ENCODE measurements at regions not wholly inside any gene's neighbourhood (a gene's known extent, or its start where the extent isn't known, plus 50 kb on each side); places are given as distances from the start of the nearest gene placed in this dataset.

DNA sequence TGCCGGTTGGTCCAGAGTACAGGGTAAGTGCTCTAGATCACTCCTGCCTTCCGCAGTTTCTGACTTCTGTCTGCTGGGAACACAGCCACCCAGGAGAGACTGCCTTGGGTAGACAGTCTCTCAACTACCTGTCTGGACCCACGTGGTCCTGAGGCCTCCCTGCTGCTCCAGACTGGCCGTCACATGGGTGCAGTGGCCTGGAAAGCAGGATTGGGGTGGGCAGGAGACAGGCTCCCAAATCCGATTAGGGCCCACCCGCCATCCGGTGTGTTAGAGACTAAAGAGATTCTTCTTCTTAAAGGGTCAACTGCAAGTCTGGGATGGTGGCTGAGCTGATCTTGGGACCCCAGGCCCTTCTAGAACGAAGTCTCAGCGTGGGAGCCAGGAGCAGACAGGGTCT, 105.5 kb downstream of the EBNA1BP2 start:
- FAIRE-seq (no peak), DNase-seq (ENCODE audit: low spot score in 2 of 2) (no peak)

DNA sequence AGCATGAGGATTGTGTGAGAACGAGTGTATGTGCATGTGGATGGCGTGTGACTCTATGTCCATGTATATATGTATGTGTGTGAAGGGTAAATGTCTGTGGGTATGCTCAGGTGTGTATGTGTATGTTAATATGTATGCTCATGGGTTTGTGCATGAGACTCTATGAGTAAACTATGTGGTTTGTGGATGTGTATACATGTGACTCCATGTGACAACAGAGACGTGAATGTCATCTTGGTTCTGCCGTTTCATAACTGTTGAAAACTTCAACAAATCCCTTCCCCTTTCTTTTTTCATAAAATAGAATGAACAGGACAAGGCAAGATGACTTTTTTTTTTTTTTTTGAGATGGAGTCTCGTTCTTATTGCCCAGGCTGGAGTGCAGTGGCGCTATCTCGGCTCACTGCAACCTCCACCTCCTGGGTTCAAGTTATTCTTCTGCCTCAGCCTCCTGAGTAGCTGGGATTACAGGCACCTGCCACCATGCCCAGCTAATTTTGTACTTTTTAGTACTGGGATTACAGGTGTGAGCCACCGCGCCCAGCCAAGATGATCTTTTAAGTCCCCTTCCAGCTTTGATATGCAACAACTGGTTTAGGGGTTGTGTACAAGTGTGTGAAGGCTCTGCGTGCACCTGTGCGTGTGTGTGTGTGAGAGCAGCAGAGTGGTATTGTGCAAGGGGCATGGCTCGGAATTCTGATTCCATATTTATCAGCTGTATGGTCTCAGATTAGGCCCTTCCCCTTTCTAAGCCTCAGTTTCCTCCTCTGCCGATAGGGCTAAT, 106.3 kb downstream of the EBNA1BP2 start:
- FAIRE-seq (no peak), DNase-seq (ENCODE audit: low spot score in 2 of 2) (no peak)

DNA sequence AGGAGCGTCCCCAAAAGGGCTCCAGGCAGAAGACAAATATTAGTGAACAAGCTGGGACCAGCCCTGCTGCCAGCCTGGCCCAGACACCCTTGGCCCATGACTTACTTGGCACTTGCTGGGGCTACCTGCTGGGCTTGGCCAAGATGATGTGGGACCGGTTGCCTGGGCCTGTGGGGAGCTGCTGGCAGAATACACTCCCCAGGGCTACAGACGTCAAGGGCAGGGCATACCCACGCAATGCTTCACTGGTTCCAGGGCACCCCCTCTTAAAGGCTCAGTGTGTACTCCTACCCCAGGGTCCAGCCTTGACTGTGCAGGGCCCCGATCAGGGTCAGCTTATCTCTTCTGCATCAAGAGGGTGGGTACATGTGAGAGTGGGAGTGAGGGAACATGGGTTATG, 106.5 kb upstream of the SLC2A1 start:
- FAIRE-seq (no peak), DNase-seq (ENCODE audit: low spot score in 2 of 2) (no peak)

DNA sequence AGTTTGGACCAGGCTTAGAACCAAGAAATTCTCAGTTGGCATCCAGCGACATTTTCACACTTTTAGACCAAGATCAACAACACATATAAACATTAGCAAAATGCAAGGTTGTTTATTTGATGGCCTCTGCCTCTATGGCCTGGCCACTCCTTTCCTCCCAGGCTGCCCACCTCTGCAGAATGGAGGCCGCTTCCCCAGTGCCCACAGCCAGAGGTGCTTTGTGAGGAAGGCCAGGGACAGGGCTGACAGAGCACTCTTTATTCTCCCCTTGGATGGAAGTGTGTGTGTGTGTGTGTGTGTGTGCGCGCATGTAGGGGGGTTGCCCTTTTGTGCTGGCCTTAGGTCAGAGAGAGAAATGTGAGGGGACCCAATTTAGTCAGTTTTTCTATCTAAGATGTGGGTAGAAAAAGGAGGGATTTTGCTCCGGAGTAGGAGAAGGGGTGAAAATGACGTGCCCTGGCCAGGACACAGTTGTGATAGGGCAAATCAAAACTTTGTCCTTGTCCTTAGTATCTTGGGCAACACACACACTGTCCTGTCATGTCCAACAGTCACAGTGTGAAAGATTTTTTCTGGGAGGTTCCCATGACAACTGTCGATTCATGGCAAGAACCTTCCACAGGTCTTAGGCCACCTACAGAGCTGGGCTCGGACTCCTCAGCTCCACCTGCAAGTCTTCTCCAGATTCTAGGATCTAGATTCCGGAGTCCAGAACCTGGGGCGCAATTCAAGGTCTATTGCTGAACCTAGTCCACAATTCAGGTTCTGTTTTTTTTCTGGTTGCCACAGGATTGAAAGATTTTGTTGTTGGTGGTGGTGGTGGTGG, 104.9 kb upstream of the SLC2A1 start:
- DNase-seq (ENCODE audit: low spot score in 2 of 2) (no peak), FAIRE-seq (no peak)

GRCh38 chr1:43062527-43063095, 103.9 kb upstream of the SLC2A1 start:
- FAIRE-seq (no peak), DNase-seq (ENCODE audit: low spot score in 2 of 2) (no peak)

DNA sequence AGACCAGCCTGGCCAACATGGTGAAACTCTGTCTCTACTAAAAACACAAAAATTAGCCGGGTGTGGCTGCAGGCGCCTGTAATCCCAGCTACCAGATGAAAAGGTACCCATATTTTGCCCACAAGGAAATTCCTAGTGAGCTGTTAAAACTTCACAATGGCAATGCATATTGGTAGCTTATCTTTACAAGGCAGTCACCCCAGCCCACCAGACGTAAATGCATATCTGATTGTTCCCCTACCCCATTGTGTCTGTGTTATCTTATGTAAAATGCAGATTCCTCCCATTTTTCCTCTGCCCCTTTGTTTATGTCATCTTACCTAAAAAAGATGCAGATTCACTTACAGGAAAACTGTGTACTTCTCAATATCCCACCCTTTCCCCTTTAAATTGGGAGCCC, 103.1 kb upstream of the SLC2A1 start:
- no peak for DNase-seq (ENCODE audit: low spot score in 2 of 2)

DNA sequence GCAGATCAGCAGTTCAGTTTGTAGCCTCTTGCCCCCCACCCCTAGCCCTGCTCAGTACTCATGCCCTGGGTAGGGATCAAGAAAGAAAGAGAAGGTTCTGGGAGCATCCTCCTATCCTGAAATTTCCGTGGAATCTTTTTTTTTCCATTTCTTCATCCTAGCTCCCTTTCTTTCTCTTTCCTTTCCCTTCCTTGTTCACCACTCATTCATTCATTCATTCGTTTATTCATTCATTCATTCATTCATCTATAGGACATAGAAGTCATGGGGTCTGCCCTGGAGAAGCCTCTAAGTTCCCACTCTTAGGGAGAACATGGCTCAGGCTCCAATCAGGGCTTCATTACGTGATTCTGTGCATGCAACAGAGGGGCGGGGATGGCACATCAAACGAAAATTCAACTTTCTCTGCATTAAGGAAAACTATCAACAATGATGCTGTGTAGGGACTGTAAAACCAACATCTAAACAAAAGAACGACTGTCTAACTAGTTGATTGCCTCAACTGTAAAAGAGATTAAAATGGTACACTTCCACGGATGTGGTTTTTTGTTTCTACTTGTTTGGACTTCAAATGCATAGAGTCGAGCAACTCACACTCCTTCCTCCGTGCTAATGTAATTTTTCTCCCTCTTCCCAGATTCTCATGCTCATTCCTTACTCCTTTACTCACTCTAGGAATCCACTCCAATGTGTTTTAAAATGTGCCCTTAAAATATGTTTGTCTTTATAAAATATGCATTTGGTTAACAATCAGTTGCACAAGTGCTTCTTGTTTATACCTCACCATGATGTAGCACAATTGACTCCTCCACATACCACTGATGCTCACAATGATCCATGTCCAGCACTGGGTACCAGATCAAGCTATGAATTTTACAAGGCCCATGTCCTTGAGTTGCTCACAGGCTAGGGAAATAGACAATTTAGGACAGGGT, 101.2 kb upstream of the SLC2A1 start:
- no peak for FAIRE-seq
- no peak for DNase-seq (ENCODE audit: low spot score in 2 of 2)

More for the DNA sequence above, 103.1 kb upstream of the SLC2A1 start:
- FAIRE-seq, result no peak

DNA sequence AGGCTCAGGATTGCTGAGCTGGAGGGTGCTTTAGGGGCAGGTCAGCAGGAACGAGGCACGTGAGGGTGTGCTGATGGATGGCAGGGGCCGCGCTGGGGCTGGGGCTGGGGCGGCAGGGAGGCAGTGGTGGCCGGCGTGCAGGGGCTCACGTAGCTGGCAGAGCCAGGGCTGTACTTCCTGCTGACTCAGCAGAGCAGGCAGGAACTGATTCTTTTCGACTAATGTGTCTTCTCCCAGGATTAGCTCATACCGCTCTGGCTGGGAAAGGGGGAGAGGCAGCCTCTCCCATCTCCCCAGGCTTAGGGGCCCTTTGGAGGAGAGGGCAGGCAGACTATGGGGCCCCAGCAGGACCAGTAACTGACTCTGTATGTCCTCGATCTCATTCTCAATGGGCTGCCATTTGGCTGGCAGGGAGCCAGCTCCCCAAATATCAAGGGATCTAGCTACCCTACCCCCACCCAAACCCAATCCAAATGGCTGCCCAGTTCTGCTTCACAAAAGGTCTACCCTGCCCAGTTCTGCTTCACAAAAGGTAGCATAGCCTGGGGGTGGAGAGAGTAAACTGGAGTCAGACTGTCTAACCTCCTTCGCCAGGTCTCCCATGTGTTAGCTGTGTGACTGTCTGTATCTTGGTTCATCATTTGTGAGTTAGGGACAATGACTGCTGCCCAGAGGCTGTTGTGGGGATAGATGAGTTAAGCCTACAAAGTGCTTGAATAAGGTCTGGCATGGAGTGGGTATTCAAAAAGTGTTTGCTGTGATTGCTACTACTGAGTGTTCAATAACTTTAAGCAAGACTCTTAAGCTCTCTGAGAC, 100.1 kb upstream of the SLC2A1 start:
- peak in 1 of 2 donors; percentile 48 for DNase-seq (ENCODE audit: low spot score in 2 of 2)

GRCh38 chr1:43058056-43058455, 99.4 kb upstream of the SLC2A1 start:
- no peak for DNase-seq (ENCODE audit: low spot score in 2 of 2)

More for the DNA sequence above, 100.1 kb upstream of the SLC2A1 start:
- FAIRE-seq, result no peak

DNA sequence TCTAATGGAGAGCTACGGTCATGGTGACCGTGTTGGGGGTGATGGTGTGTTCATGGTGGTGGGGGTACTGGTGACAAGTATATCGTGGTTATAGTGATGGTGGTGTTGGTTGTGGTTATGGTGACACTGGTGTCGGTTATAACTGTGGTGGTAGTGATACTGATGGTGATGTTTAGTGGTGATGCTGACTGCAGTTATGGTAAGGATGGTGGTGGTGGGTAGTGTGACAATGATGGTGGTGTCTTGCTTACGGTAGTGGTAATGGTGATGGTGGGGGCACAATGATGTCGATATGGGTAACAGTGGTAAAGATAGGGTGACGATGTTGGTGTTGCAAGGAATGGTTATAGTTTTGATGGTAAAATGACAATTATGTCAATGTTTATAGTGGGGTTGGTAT, 98.9 kb upstream of the SLC2A1 start:
- no peak for DNase-seq (ENCODE audit: low spot score in 2 of 2)
- FAIRE-seq, result no peak

More at GRCh38 chr1:43058056-43058455, 99.4 kb upstream of the SLC2A1 start:
- FAIRE-seq, result no peak

DNA sequence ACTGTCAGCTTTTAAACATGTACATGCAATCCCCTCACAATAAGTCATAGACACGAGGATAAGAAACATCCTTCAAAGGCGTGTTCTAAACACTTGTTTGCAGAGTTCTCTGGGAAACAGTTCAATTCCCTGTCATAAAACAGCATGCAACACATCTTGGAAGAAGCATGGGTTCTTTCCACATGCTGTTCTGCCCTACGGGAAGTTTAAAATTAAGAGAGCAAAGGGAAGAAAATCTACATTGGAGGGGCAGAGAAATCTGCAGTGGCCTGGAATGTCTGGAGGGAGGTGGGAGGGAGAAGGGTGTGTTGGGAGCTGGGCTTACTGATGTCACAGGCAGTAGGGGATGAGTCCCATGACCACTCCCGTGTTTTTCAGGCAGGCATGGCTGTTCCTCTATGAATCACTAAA, 98.3 kb upstream of the SLC2A1 start:
- FAIRE-seq, result no peak
- DNase-seq (ENCODE audit: low spot score in 2 of 2), result no peak

DNA sequence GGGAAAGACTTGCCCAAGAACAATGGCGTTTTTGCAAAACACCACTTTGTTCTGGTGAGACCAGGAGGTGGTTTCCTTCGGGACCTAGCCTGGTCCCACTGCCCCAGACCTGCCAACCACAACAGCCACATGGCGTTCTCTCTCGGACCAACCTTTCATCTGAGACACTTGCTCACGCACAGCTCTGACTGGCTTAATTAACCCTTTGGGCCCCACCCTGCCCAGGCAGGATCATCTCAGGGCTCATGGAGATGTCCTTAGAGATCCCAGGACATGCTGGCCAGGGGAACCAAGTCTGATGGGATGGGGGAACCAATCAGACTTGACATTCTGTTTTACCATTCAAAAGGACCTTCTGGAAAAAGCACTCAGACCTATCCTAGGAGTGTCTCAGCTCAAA, 97.8 kb upstream of the SLC2A1 start:
- DNase-seq (ENCODE audit: low spot score in 2 of 2) (no peak), FAIRE-seq (no peak)

DNA sequence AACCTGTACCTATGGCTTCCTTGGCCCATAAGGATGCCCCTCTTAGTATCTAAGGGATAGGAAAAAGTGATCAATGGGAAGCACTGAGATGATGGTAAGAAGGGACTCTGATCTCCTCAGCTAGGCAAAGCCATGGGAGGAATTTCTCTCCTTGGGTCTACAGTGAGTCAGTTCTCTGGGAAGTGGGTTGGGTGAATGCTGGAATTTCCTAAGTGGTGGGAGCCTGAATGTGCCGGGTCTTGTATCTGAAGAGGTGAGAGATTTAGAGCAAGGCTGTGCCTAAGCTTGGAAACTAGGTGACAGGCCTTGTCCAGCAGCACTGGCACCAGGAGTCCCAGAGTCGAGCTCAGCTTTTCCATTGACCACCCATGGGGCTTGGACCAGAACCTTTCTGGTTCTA, 96.3 kb upstream of the SLC2A1 start:
- DNase-seq (ENCODE audit: low spot score in 2 of 2), result no peak
- no peak for FAIRE-seq

DNA sequence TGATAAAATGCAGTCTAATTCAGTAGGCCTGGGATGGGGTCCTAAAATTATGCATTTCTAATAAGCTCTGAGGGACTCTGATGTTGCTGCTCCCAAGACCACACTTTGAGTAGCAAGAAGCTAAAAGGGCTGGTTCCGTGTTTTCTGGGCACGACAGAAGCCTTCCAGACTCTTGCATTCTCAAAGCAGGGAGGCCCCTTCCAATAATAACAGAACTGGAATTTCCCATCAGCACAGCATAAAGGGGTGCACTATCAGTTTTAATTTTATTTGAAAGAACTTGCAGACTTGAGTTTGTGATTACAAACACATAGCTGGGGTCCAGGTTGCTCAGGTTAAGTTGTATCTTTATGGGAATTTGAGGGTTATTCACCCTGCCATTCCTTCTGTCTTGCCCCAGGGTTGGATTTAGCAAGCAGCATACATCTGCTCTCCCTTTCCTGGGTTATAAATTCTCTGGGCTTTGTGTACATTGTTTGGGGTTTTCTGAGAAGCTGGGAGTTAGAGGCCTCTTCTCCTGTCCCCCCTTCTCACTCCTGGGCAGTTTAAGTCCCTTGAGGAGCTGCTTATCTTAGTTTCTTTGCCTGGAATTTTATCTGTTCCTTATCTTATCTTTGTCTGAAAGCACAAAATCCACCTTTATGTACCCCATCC, 94.2 kb upstream of the SLC2A1 start:
- DNase-seq (ENCODE audit: low spot score in 2 of 2), result no peak
- FAIRE-seq, result no peak

DNA sequence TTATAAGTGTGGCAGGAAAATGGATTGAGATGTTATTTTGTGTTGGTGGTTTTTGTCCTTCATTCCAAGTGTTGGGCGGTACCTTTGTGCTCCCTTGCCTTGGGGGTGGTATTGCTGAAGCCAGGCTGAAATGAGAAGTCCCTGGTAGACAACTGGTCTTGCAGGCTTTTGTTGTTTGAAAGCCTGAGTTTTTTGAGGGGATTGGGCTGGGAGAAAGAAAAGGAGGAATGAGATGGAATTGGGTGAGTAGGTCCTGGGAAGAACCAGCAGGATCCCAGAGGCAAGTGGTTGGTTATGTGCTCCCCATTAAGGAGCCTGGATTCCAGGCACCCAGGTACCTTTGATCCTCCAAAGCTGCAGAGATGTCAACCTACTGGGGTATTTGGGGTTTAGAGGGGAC, 93.7 kb upstream of the SLC2A1 start:
- DNase-seq (ENCODE audit: low spot score in 2 of 2) (no peak), FAIRE-seq (no peak)

DNA sequence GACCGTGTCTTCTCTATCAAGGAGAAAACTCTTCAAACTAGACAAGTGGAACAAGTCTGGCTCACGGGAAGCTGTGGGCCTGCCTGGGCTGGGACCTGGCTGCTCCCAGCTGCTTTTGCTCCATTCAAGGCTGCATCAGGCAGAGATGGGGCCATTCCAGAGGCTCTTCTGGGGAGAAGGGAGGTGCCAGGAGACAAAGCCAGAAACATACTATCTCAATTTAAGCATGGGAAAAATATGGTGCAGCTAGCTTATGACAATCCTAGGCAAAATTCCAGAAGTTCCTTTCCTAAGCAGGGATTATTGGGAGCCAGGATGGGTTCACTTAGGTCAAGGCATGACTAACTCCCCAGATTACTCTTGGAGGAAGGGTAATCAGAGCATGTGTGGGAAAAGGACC, 90.8 kb upstream of the SLC2A1 start:
- DNase-seq (ENCODE audit: low spot score in 2 of 2) (no peak), FAIRE-seq (no peak)

DNA sequence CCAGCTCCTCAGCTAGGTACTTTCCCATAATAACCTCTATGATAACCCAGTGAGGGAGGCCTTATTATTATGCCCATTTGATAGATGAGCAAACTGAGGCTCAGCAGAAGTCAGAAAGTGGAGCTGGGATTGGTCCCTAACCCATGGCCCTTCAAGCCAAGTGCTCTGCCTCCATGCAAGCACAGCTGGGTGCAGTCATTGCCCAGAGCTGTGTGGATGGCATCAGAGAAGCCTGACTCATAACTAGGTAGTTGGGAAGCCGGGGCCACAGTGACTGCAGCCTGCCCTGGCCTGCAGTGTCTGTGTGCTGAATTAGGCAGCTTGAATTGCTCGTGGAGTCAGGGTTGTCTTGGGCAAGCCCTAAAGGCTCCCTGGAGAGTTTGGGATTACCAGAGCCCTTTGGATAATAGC, 89.9 kb upstream of the SLC2A1 start:
- no peak for FAIRE-seq

GRCh38 chr1:43047135-43047534, 88.5 kb upstream of the SLC2A1 start:
- DNase-seq (ENCODE audit: low spot score in 2 of 2) (no peak), FAIRE-seq (no peak)

More for the DNA sequence above, 89.9 kb upstream of the SLC2A1 start:
- no peak for DNase-seq (ENCODE audit: low spot score in 2 of 2)

All from frontal cortex (tissue), 3 donors.